ENCODE measurements at regions not wholly inside any gene's neighbourhood (a gene's known extent, or its start where the extent isn't known, plus 50 kb on each side); places are given as distances from the start of the nearest gene placed in this dataset.

- Histone ChIP-seq H3K36me3 (ENCODE audit: insufficient read depth, low read length) (no peaks in the 10 kb centered on the region), H3K4me3 (ENCODE audit: low read length in 2 of 2) (no peak overlapping the region), H3K27me3 (ENCODE audit: insufficient read depth, low read length) (no peaks in the 10 kb centered on the region), H3K27ac (ENCODE audit: low read depth, low read length) (no peak overlapping the region), H3K4me1 (ENCODE audit: insufficient read depth, low read length) (no peaks in the 10 kb centered on the region), H3K9me3 (ENCODE audit: control insufficient read depth in 1 of 2, low read length in 2 of 2) (no peaks in the 10 kb centered on the region)
- H3K4me1 Mint-ChIP-seq: no peaks in the 10 kb centered on the region
- no peak for DNase-seq
- intact Hi-C loops (cut with micrococcal nuclease): no loop called here
- no peaks in the 10 kb centered on the region for H3K36me3 Mint-ChIP-seq
- H3K27ac Mint-ChIP-seq: no peak overlapping the region
- H3K4me3 Mint-ChIP-seq: no peak overlapping the region
- ChIA-PET CTCF (ENCODE audit: partially characterized antibody) (no interaction called here), POLR2A (ENCODE audit: partially characterized antibody) (no interaction called here)
- peaks cover 0 to 2% (median 0%) of the 10 kb centered on the region in 8 donors for H3K9me3 Mint-ChIP-seq
- no peaks in the 10 kb centered on the region for H3K27me3 Mint-ChIP-seq
Observed at GRCh38 chr2:199111458-199111857, 346.3 kb downstream of the SATB2 start.

DNA sequence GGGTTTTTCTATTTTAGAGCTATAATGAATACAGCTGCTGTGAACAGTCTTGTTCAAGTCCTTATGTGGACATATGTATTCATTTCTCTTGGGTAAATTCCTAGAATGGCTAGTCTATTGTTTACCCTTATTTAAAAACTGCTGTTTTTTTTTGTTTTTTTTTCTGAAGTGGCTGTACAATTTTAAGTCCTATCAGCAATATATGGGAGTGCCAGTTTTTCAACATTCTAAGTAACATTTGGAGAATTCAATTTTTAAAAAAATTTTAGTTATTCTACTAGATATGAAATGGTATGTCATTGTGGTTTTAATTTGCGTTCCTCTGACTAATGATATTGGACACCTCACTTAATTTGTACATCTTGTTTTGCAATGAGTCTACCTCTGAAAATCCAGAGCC lies 349.7 kb downstream of the SATB2 start:
- Histone ChIP-seq H3K9me3 (ENCODE audit: control insufficient read depth in 1 of 2, low read length in 2 of 2) (no peaks in the 10 kb centered on the region), H3K4me1 (ENCODE audit: insufficient read depth, low read length) (no peaks in the 10 kb centered on the region), H3K27ac (ENCODE audit: low read depth, low read length) (no peak overlapping the region), H3K36me3 (ENCODE audit: insufficient read depth, low read length) (no peaks in the 10 kb centered on the region), H3K4me3 (ENCODE audit: low read length in 2 of 2) (no peak overlapping the region), H3K27me3 (ENCODE audit: insufficient read depth, low read length) (no peaks in the 10 kb centered on the region)
- no peaks in the 10 kb centered on the region for H3K36me3 Mint-ChIP-seq
- no peak overlapping the region for H3K27ac Mint-ChIP-seq
- H3K4me3 Mint-ChIP-seq: no peak overlapping the region
- no peaks in the 10 kb centered on the region for H3K27me3 Mint-ChIP-seq
- H3K9me3 Mint-ChIP-seq: peaks cover 0 to 2% (median 0%) of the 10 kb centered on the region in 8 donors
- intact Hi-C loops (cut with micrococcal nuclease): no loop called here
- POLR2A ChIA-PET (ENCODE audit: partially characterized antibody): no interaction called here
- CTCF ChIA-PET (ENCODE audit: partially characterized antibody): no interaction called here
- no peaks in the 10 kb centered on the region for H3K4me1 Mint-ChIP-seq
- DNase-seq: no peak

DNA sequence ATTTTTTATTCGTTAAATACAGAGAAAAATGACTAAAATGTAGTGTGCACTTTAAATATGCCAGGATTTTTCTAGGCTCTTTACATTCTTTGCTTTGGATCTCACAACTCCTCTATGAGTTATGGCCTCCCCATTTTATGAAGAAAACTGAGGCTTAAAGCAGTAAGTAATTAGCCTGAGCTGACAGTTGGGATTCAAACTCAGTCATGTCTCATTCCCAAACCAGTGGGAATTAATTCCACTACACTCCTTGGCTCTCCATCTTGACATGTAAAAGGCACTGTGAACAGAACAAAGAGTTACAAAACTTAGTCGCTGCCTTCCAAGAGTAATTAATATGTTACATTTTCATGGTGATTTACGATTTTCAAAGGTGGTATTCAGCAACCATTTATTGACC lies 351.9 kb downstream of the SATB2 start:
- Histone ChIP-seq H3K9me3 (ENCODE audit: control insufficient read depth in 1 of 2, low read length in 2 of 2) (no peaks in the 10 kb centered on the region), H3K36me3 (ENCODE audit: insufficient read depth, low read length) (no peaks in the 10 kb centered on the region), H3K27ac (ENCODE audit: low read depth, low read length) (no peak overlapping the region), H3K4me1 (ENCODE audit: insufficient read depth, low read length) (no peaks in the 10 kb centered on the region), H3K27me3 (ENCODE audit: insufficient read depth, low read length) (no peaks in the 10 kb centered on the region), H3K4me3 (ENCODE audit: low read length in 2 of 2) (no peak overlapping the region)
- Mint-ChIP-seq H3K4me3 (no peak overlapping the region), H3K27ac (peak overlapping the region in 1 of 7 donors; percentile 13), H3K27me3 (no peaks in the 10 kb centered on the region), H3K36me3 (no peaks in the 10 kb centered on the region), H3K4me1 (no peaks in the 10 kb centered on the region), H3K9me3 (peaks cover 0 to 2% (median 0%) of the 10 kb centered on the region in 8 donors)
- no peak for DNase-seq
- intact Hi-C loops (cut with micrococcal nuclease): no loop called here
- ChIA-PET CTCF (ENCODE audit: partially characterized antibody) (no interaction called here), POLR2A (ENCODE audit: partially characterized antibody) (no interaction called here)

GRCh38 chr2:199101487-199101886 lies 356.3 kb downstream of the SATB2 start:
- no peaks in the 10 kb centered on the region for H3K9me3 ChIP-seq (ENCODE audit: control insufficient read depth in 1 of 2, low read length in 2 of 2)
- Mint-ChIP-seq H3K4me3 (no peak overlapping the region), H3K9me3 (peaks cover 0 to 2% (median 0%) of the 10 kb centered on the region in 8 donors), H3K4me1 (no peaks in the 10 kb centered on the region), H3K36me3 (no peaks in the 10 kb centered on the region), H3K27me3 (no peaks in the 10 kb centered on the region), H3K27ac (no peak overlapping the region)
- H3K4me1 ChIP-seq (ENCODE audit: insufficient read depth, low read length): no peaks in the 10 kb centered on the region
- ChIA-PET CTCF (ENCODE audit: partially characterized antibody) (no interaction called here), POLR2A (ENCODE audit: partially characterized antibody) (no interaction called here)
- H3K27ac ChIP-seq (ENCODE audit: low read depth, low read length): no peak overlapping the region
- no peak overlapping the region for H3K4me3 ChIP-seq (ENCODE audit: low read length in 2 of 2)
- H3K27me3 ChIP-seq (ENCODE audit: insufficient read depth, low read length): no peaks in the 10 kb centered on the region
- no peak for DNase-seq
- intact Hi-C loops (cut with micrococcal nuclease): no loop called here
- no peaks in the 10 kb centered on the region for H3K36me3 ChIP-seq (ENCODE audit: insufficient read depth, low read length)

DNA sequence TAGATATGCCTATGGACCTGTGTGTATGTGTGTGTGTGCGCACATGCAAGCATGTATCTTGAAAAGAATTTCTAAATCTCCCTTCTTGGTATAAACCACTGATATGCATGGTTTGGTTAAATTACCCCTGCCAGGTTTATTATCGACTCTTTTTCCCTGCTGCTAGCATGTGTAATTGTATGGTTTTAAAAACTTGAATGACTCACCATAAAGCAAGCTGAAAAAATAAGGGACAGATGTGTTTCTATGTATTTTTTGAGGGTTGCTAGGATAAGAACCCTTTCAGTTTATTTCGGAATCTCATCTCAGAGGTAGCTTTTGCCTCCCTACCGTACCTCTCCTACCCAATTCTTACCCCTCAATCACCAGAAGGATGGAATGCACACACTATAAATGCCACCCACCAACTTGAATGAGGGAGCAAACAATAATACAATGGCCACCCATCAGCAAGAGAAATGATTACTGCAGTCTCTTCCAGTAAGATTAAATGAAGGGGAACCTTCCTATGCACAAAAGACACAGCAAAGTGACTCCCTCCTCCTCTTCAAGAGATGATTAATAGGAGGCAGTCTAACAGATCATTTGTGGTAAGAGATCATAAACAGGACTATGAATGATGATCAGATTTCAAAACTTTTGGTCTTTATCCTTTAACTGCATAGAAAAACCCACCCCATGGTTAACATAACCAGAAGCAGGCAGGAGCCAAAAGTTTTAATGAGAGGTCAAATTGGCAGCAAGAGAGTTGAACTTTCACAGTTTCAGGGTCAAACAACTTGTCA lies 357.2 kb downstream of the SATB2 start:
- H3K27me3 Mint-ChIP-seq: no peaks in the 10 kb centered on the region

GRCh38 chr2:199092419-199092818 lies 365.3 kb downstream of the SATB2 start:
- no peaks in the 10 kb centered on the region for H3K36me3 Mint-ChIP-seq
- intact Hi-C loops (cut with micrococcal nuclease): no loop called here
- no peak for DNase-seq
- H3K27me3 Mint-ChIP-seq: no peaks in the 10 kb centered on the region
- no peak overlapping the region for H3K27ac ChIP-seq (ENCODE audit: low read depth, low read length)
- H3K4me1 ChIP-seq (ENCODE audit: insufficient read depth, low read length): no peaks in the 10 kb centered on the region
- ChIA-PET POLR2A (ENCODE audit: partially characterized antibody) (no interaction called here), CTCF (ENCODE audit: partially characterized antibody) (no interaction called here)
- no peaks in the 10 kb centered on the region for H3K9me3 ChIP-seq (ENCODE audit: control insufficient read depth in 1 of 2, low read length in 2 of 2)
- no peaks in the 10 kb centered on the region for H3K27me3 ChIP-seq (ENCODE audit: insufficient read depth, low read length)
- no peaks in the 10 kb centered on the region for H3K36me3 ChIP-seq (ENCODE audit: insufficient read depth, low read length)
- no peak overlapping the region for H3K4me3 ChIP-seq (ENCODE audit: low read length in 2 of 2)
- H3K4me3 Mint-ChIP-seq: no peak overlapping the region
- H3K4me1 Mint-ChIP-seq: no peaks in the 10 kb centered on the region
- H3K9me3 Mint-ChIP-seq: no peaks in the 10 kb centered on the region
- no peak overlapping the region for H3K27ac Mint-ChIP-seq

More for the DNA sequence above, 357.2 kb downstream of the SATB2 start:
- no peaks in the 10 kb centered on the region for H3K36me3 Mint-ChIP-seq
- POLR2A ChIA-PET (ENCODE audit: partially characterized antibody): no interaction called here
- H3K4me1 Mint-ChIP-seq: no peaks in the 10 kb centered on the region
- intact Hi-C loops (cut with micrococcal nuclease): no loop called here
- no peak overlapping the region for H3K27ac ChIP-seq (ENCODE audit: low read depth, low read length)
- H3K4me3 ChIP-seq (ENCODE audit: low read length in 2 of 2): no peak overlapping the region
- H3K36me3 ChIP-seq (ENCODE audit: insufficient read depth, low read length): no peaks in the 10 kb centered on the region
- no peaks in the 10 kb centered on the region for H3K9me3 ChIP-seq (ENCODE audit: control insufficient read depth in 1 of 2, low read length in 2 of 2)
- H3K27ac Mint-ChIP-seq: no peak overlapping the region
- no peaks in the 10 kb centered on the region for H3K4me1 ChIP-seq (ENCODE audit: insufficient read depth, low read length)
- DNase-seq: no peak
- H3K27me3 ChIP-seq (ENCODE audit: insufficient read depth, low read length): no peaks in the 10 kb centered on the region
- H3K4me3 Mint-ChIP-seq: no peak overlapping the region
- peaks cover 0 to 2% (median 0%) of the 10 kb centered on the region in 8 donors for H3K9me3 Mint-ChIP-seq
- CTCF ChIA-PET (ENCODE audit: partially characterized antibody): no interaction called here

DNA sequence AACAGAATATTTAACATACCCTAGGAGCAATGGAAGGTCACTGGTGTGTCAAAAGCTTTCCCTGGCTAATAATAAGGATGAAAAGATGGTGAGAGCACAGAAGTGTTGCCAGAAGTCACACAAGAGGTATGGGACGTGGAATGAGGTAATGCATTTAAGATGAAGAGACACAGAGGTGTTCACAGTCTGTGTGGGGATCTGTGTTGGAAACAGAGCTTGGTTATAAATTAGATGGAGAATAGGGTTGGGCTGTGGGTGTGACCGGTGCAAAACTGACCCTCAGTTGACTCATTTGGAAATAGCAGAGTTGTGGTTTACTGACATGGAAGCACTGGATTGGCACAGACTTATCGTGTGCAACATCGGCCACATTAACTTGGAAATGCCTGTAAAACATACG lies 372.5 kb downstream of the SATB2 start:
- no peak for DNase-seq
- Histone ChIP-seq H3K27ac (ENCODE audit: low read depth, low read length) (no peak overlapping the region), H3K4me1 (ENCODE audit: insufficient read depth, low read length) (no peaks in the 10 kb centered on the region), H3K4me3 (ENCODE audit: low read length in 2 of 2) (no peak overlapping the region), H3K9me3 (ENCODE audit: control insufficient read depth in 1 of 2, low read length in 2 of 2) (no peaks in the 10 kb centered on the region), H3K36me3 (ENCODE audit: insufficient read depth, low read length) (no peaks in the 10 kb centered on the region), H3K27me3 (ENCODE audit: insufficient read depth, low read length) (no peaks in the 10 kb centered on the region)
- H3K4me3 Mint-ChIP-seq: no peak overlapping the region
- ChIA-PET CTCF (ENCODE audit: partially characterized antibody) (no interaction called here), POLR2A (ENCODE audit: partially characterized antibody) (no interaction called here)
- no peaks in the 10 kb centered on the region for H3K4me1 Mint-ChIP-seq
- no peak overlapping the region for H3K27ac Mint-ChIP-seq
- intact Hi-C loops (cut with micrococcal nuclease): no loop called here
- no peaks in the 10 kb centered on the region for H3K36me3 Mint-ChIP-seq
- H3K27me3 Mint-ChIP-seq: no peaks in the 10 kb centered on the region
- H3K9me3 Mint-ChIP-seq: peaks cover 0 to 2% (median 0%) of the 10 kb centered on the region in 8 donors

Data from CD4-positive, alpha-beta memory T cell (primary cell).